SU-DHL-6 (cell line): ENCODE measurements at regions not wholly inside any gene's neighbourhood (a gene's known extent, or its start where the extent isn't known, plus 50 kb on each side); places are given as distances from the start of the nearest gene placed in this dataset.

Source experiments
- H2AFZ ChIP-seq: fragments of 200-600 bp; sonication (generic); 2 replicates; pipeline ENCODE4 v1.6.1; 2014; ENCODE audit warnings: low read depth, mild to moderate bottlenecking, moderate library complexity, mixed read lengths, antibody characterized with exemption, low read length; ENCODE audit not compliant: severe bottlenecking
- H3F3A ChIP-seq: fragments of 200-600 bp; shearing (Covaris generic); 2 replicates; pipeline ENCODE4 v1.6.0; 2016; ENCODE audit warnings: antibody characterized with exemption, mild to moderate bottlenecking; ENCODE audit not compliant: insufficient read depth
- H3K27ac ChIP-seq: fragments of 200-600 bp; sonication (generic); 2 replicates; pipeline ENCODE4 v1.5.1; 2016; ENCODE audit warnings: low read depth, mild to moderate bottlenecking, low read length, moderate library complexity, mixed read lengths
- H3K27me3 ChIP-seq: fragments of 200-600 bp; sonication (generic), shearing (Covaris generic); 2 replicates; pipeline ENCODE4 v1.6.0; 2014; ENCODE audit warnings: mild to moderate bottlenecking, low read length
- H3K36me3 ChIP-seq: fragments of 200-600 bp; sonication (generic); 2 replicates; pipeline ENCODE4 v1.6.1; 2014; ENCODE audit warnings: mild to moderate bottlenecking, low read length, mixed read lengths
- H3K4me2 ChIP-seq: fragments of 300-600, 200-600 bp; shearing (Covaris generic), sonication (generic); 2 replicates; pipeline ENCODE4 v1.6.0; 2014; ENCODE audit warnings: low read length, low read depth, mild to moderate bottlenecking; ENCODE audit not compliant: poor library complexity, severe bottlenecking
- H3K4me3 ChIP-seq: fragments of 200-600 bp; sonication (generic); 2 replicates; pipeline ENCODE4 v1.5.1; 2014; ENCODE audit warnings: antibody characterized with exemption, low read length, mild to moderate bottlenecking, mixed read lengths; ENCODE audit not compliant: insufficient read depth, poor library complexity, severe bottlenecking
- H3K79me2 ChIP-seq: fragments of 200-600 bp; sonication (generic); 2 replicates; pipeline ENCODE4 v1.6.1; 2014; ENCODE audit warnings: mild to moderate bottlenecking, low read length, moderate library complexity; ENCODE audit not compliant: insufficient read depth
- H3K9ac ChIP-seq: fragments of 200-600 bp; sonication (generic); 2 replicates; pipeline ENCODE4 v1.7.0; 2014; ENCODE audit warnings: mild to moderate bottlenecking, low read length
- H3K9me2 ChIP-seq: fragments of 200-600 bp; sonication (generic); replicated peaks from 2 replicates; pipeline ENCODE4 v1.6.1; 2014; ENCODE audit warnings: low read length; ENCODE audit not compliant: insufficient read depth
- H3K9me3 ChIP-seq: fragments of 200-600 bp; sonication (generic); 2 replicates; pipeline ENCODE4 v1.6.1; 2014; ENCODE audit warnings: low read length, mixed read lengths; ENCODE audit not compliant: insufficient read depth
- H4K20me1 ChIP-seq: fragments of 200-600 bp; sonication (generic); 2 replicates; pipeline ENCODE4 v1.6.1; 2014; ENCODE audit warnings: low read depth, mild to moderate bottlenecking, antibody characterized with exemption, low read length, moderate library complexity, mixed read lengths
- EZH2phosphoT487 ChIP-seq: fragments of 200-600 bp; sonication (generic), shearing (Covaris generic); conservative IDR thresholded peaks from 2 replicates; pipeline ENCODE4 v1.6.1; 2018; ENCODE audit warnings: mild to moderate bottlenecking, antibody characterized with exemption, low read length, moderate library complexity, mixed read lengths
- TF ChIP-seq, protein P1 (sequence below): fragments of 200-600 bp; sonication (generic); IDR thresholded peaks from one replicate; pipeline ENCODE4 v1.5.1; 2017; ENCODE audit warnings: antibody characterized with exemption, mild to moderate bottlenecking, low read length, moderate library complexity; ENCODE audit not compliant: insufficient read depth, poor library complexity, severe bottlenecking

DNA sequence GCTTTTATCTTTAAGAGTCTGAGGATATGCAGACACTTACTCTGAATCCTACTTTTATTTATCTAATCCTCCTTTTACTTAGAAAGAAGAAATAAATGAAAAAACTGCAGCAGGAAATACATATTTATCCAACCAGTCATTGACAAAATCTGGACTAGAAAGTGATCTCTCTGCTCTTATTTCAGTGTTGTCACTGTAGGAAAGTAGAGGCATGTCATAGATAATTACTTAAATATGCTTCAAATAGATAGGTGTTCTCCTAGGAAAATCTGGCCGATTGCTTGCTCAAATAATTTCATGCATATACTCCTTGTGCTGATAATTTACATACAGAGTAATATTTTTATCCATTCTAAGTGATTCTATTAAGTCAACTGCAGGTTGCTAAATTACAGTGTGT is 2001.9 kb upstream of the C9orf72 start:
- Histone ChIP-seq H3K9ac (no peak overlapping the region), H3K9me2 (no peaks in the 10 kb centered on the region), H3K4me2 (no peak overlapping the region), H3K4me3 (no peak overlapping the region), H3K27me3 (no peaks in the 10 kb centered on the region), H4K20me1 (no peaks in the 10 kb centered on the region), H3K79me2 (no peaks in the 10 kb centered on the region), H3K9me3 (no peaks in the 10 kb centered on the region), H3F3A (no peaks in the 10 kb centered on the region), H3K36me3 (no peaks in the 10 kb centered on the region), H3K27ac (no peak overlapping the region), H2AFZ (no peak overlapping the region)
- TF ChIP-seq EZH2phosphoT487 = no peak
- TF ChIP-seq, protein P1, sequence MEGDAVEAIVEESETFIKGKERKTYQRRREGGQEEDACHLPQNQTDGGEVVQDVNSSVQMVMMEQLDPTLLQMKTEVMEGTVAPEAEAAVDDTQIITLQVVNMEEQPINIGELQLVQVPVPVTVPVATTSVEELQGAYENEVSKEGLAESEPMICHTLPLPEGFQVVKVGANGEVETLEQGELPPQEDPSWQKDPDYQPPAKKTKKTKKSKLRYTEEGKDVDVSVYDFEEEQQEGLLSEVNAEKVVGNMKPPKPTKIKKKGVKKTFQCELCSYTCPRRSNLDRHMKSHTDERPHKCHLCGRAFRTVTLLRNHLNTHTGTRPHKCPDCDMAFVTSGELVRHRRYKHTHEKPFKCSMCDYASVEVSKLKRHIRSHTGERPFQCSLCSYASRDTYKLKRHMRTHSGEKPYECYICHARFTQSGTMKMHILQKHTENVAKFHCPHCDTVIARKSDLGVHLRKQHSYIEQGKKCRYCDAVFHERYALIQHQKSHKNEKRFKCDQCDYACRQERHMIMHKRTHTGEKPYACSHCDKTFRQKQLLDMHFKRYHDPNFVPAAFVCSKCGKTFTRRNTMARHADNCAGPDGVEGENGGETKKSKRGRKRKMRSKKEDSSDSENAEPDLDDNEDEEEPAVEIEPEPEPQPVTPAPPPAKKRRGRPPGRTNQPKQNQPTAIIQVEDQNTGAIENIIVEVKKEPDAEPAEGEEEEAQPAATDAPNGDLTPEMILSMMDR = no peak

DNA sequence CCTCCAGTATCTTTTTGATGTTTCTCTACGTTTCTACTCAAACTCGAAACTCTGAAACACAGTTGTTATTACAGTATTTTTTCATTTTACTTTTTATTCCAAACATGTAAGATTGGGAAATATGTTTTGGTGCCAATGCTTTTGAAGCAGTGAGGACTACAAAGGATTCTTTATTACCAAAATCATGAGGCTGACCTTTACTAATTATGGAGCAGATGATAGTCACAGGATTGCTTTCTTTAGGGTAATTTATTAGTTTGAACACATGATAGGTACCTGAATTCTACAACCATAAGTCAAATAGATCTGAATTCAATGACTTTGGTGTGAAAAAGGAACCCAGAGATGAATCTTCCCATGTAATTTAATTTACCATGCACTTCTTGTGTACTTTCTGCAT is 2015.1 kb upstream of the C9orf72 start:
- no peaks in the 10 kb centered on the region for H3K79me2 ChIP-seq
- no peaks in the 10 kb centered on the region for H4K20me1 ChIP-seq
- H3K9ac ChIP-seq = no peak overlapping the region
- H3K4me3 ChIP-seq = no peak overlapping the region
- TF ChIP-seq, protein P1 = no peak
- no peak for TF ChIP-seq EZH2phosphoT487
- no peaks in the 10 kb centered on the region for H3K9me2 ChIP-seq
- no peaks in the 10 kb centered on the region for H3K27me3 ChIP-seq
- H3K27ac ChIP-seq = no peak overlapping the region
- H3F3A ChIP-seq = no peaks in the 10 kb centered on the region
- H3K4me2 ChIP-seq = no peak overlapping the region
- H2AFZ ChIP-seq = no peak overlapping the region
- no peaks in the 10 kb centered on the region for H3K9me3 ChIP-seq
- H3K36me3 ChIP-seq = no peaks in the 10 kb centered on the region

DNA sequence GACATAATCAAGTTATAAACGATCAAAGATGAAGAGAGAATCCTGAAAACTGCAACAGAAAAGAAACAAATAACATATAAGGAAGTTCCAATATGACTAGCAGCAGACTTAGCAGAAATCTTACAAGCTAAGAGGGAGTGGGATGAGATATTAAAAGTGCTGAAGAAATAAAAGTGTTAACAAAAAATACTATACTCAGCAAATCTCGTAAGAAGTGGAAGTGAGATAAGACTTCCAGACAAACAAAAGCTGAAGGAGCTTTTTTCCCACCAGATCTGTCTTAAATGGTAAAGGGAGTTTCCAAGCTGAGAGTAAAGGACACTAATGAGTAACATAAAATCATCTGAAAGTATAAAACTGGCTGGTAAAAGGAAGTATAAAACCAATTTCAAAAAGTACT is 2036.0 kb upstream of the C9orf72 start:
- no peaks in the 10 kb centered on the region for H4K20me1 ChIP-seq
- no peak overlapping the region for H3K9ac ChIP-seq
- no peak overlapping the region for H3K4me2 ChIP-seq
- no peaks in the 10 kb centered on the region for H3K9me3 ChIP-seq
- no peaks in the 10 kb centered on the region for H3K27me3 ChIP-seq
- TF ChIP-seq, protein P1 = no peak
- no peak for TF ChIP-seq EZH2phosphoT487
- H3K36me3 ChIP-seq = no peaks in the 10 kb centered on the region
- H3K4me3 ChIP-seq = no peak overlapping the region
- H3K27ac ChIP-seq = no peak overlapping the region
- H3F3A ChIP-seq = no peaks in the 10 kb centered on the region
- 0 out of 2 replicates have a peak, but pooled peaks cover 4% of the 10 kb centered on the region for H3K9me2 ChIP-seq
- H3K79me2 ChIP-seq = no peaks in the 10 kb centered on the region
- no peak overlapping the region for H2AFZ ChIP-seq

DNA sequence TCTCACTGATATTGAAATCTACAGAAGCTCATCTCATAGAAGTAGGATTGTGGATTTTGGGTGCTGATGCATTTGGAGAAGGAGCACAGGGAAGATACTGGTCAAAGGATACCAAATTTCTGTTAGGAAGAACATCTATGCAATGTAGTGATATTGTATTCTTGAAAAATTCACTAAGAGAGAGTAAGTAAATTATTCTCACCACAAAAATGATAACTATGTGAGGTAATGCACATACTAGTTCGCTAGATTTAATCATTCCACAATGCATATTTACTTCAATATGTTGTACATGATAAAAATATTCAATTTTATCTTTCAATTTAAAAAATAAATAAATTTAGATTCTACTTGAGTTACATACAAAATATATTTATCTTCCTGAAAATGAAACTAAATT is 2040.5 kb upstream of the C9orf72 start:
- Histone ChIP-seq H3K27ac (no peak overlapping the region), H2AFZ (no peak overlapping the region), H3K9me3 (no peaks in the 10 kb centered on the region), H3F3A (no peaks in the 10 kb centered on the region), H3K4me3 (no peak overlapping the region), H4K20me1 (no peaks in the 10 kb centered on the region), H3K27me3 (no peaks in the 10 kb centered on the region), H3K79me2 (no peaks in the 10 kb centered on the region), H3K9me2 (0 out of 2 replicates have a peak, but pooled peaks cover 4% of the 10 kb centered on the region), H3K36me3 (no peaks in the 10 kb centered on the region), H3K4me2 (no peak overlapping the region), H3K9ac (no peak overlapping the region)
- TF ChIP-seq, protein P1 = no peak
- no peak for TF ChIP-seq EZH2phosphoT487
